T-helper 1 cell (primary cell): ENCODE measurements at regions not wholly inside any gene's neighbourhood (a gene's known extent, or its start where the extent isn't known, plus 50 kb on each side); places are given as distances from the start of the nearest gene placed in this dataset.

Experiments used
- DNase-seq, 5 donors: peaks; one replicate each; pipeline ENCODE4 v3.0.0-alpha.2; 2012 to 2020

- DNase-seq: no peak
These were observed 808.9 kb upstream of the LUZP2 start for GRCh38 chr11:23687991-23688390.

GRCh38 chr11:23688411-23688810 lies 808.4 kb upstream of the LUZP2 start:
- no peak for DNase-seq

- DNase-seq: no peak
These were observed 808.0 kb upstream of the LUZP2 start for GRCh38 chr11:23688835-23689234.

- DNase-seq: no peak
These were observed 800.0 kb upstream of the LUZP2 start for GRCh38 chr11:23696688-23697415.

- no peak for DNase-seq
These were observed 792.7 kb upstream of the LUZP2 start for GRCh38 chr11:23704183-23704582.

GRCh38 chr11:23711981-23712380 lies 784.9 kb upstream of the LUZP2 start:
- no peak for DNase-seq

- no peak for DNase-seq
These were observed 777.8 kb upstream of the LUZP2 start for GRCh38 chr11:23719016-23719415.

- no peak for DNase-seq
These were observed 773.0 kb upstream of the LUZP2 start for GRCh38 chr11:23723861-23724260.

- no peak for DNase-seq
These were observed 771.1 kb upstream of the LUZP2 start for GRCh38 chr11:23725752-23726151.

GRCh38 chr11:23727387-23727786 lies 769.5 kb upstream of the LUZP2 start:
- no peak for DNase-seq

GRCh38 chr11:23727794-23728193 lies 769.1 kb upstream of the LUZP2 start:
- no peak for DNase-seq

GRCh38 chr11:23729088-23729487 lies 767.8 kb upstream of the LUZP2 start:
- DNase-seq: no peak

- no peak for DNase-seq
These were observed 766.4 kb upstream of the LUZP2 start for GRCh38 chr11:23730307-23730998.

GRCh38 chr11:23732026-23732425 lies 764.8 kb upstream of the LUZP2 start:
- no peak for DNase-seq

GRCh38 chr11:23746896-23747295 lies 750.0 kb upstream of the LUZP2 start:
- no peak for DNase-seq

- DNase-seq: no peak
These were observed 747.0 kb upstream of the LUZP2 start for GRCh38 chr11:23749762-23750430.

- DNase-seq: no peak
These were observed 745.6 kb upstream of the LUZP2 start for GRCh38 chr11:23751280-23751679.

GRCh38 chr11:23755076-23755475 lies 741.8 kb upstream of the LUZP2 start:
- no peak for DNase-seq

- no peak for DNase-seq
These were observed 741.1 kb upstream of the LUZP2 start for GRCh38 chr11:23755769-23756168.

- DNase-seq: no peak
These were observed 737.4 kb upstream of the LUZP2 start for GRCh38 chr11:23759489-23759888.

- DNase-seq: no peak
These were observed 732.6 kb upstream of the LUZP2 start for GRCh38 chr11:23764286-23764685.

- DNase-seq: no peak
These were observed 731.1 kb upstream of the LUZP2 start for GRCh38 chr11:23765682-23766252.

- no peak for DNase-seq
These were observed 729.3 kb upstream of the LUZP2 start for GRCh38 chr11:23767576-23767975.

GRCh38 chr11:23769214-23769613 lies 727.6 kb upstream of the LUZP2 start:
- DNase-seq: no peak
